DND-41 (cell line): ENCODE measurements at regions not wholly inside any gene's neighbourhood (a gene's known extent, or its start where the extent isn't known, plus 50 kb on each side); places are given as distances from the start of the nearest gene placed in this dataset.

Source experiments
- ATAC-seq: fragments of 200-7000 bp; cut with Tn5 transposase; 3 replicates; pipeline ENCODE4 v1.9.1; 2021; ENCODE audit warnings: low read depth; ENCODE audit not compliant: insufficient read depth
- DNase-seq: peaks from one replicate; pipeline ENCODE4 v3.0.0-alpha.2; 2020
- H2AFZ ChIP-seq: 2 replicates; pipeline ENCODE4 v1.6.0; 2012; ENCODE audit warnings: low read depth, low read length
- H3K27ac ChIP-seq: 2 replicates; pipeline ENCODE4 v1.5.1; 2012; ENCODE audit warnings: low read length, inconsistent platforms
- H3K27me3 ChIP-seq: fragments of 200-600 bp; sonication (generic); 2 replicates; pipeline ENCODE4 v1.6.0; 2012; ENCODE audit warnings: low read length, mild to moderate bottlenecking, inconsistent platforms; ENCODE audit not compliant: insufficient read depth, poor library complexity
- H3K36me3 ChIP-seq: 2 replicates; pipeline ENCODE4 v1.5.1; 2012; ENCODE audit warnings: low read length, inconsistent platforms; ENCODE audit not compliant: insufficient read depth
- H3K4me1 ChIP-seq: 2 replicates; pipeline ENCODE4 v1.5.1; 2012; ENCODE audit warnings: mild to moderate bottlenecking, low read length; ENCODE audit not compliant: insufficient read depth
- H3K4me2 ChIP-seq: 2 replicates; pipeline ENCODE4 v1.6.0; 2012; ENCODE audit warnings: mild to moderate bottlenecking, moderate library complexity, low read length, inconsistent platforms; ENCODE audit not compliant: insufficient read depth
- H3K4me3 ChIP-seq, 2 experiments: fragments of 200-600 bp in 1 of 2; shearing (Covaris generic) in 1 of 2; 2 replicates each; pipeline ENCODE4 v1.5.1; 2012 to 2016; ENCODE audit warnings: inconsistent platforms in 2 of 2, low read length in 2 of 2, mild to moderate bottlenecking in 2 of 2, low read depth in 1 of 2, moderate library complexity in 1 of 2
- H3K79me2 ChIP-seq: 2 replicates; pipeline ENCODE4 v1.6.0; 2012; ENCODE audit warnings: low read length, inconsistent platforms; ENCODE audit not compliant: insufficient read depth
- H3K9ac ChIP-seq: 2 replicates; pipeline ENCODE4 v1.6.0; 2012; ENCODE audit warnings: low read depth, mild to moderate bottlenecking, inconsistent platforms, low read length, moderate library complexity
- H3K9me3 ChIP-seq: 2 replicates; pipeline ENCODE4 v1.5.1; 2012; ENCODE audit warnings: low read length, moderate library complexity, mild to moderate bottlenecking, inconsistent platforms; ENCODE audit not compliant: insufficient read depth, severe bottlenecking
- H4K20me1 ChIP-seq: 2 replicates; pipeline ENCODE4 v1.6.0; 2012; ENCODE audit warnings: low read length; ENCODE audit not compliant: insufficient read depth
- CTCF ChIP-seq: IDR thresholded peaks from 2 replicates; pipeline ENCODE4 v1.5.1; 2012; ENCODE audit warnings: borderline replicate concordance, low read length, moderate library complexity, mild to moderate bottlenecking; ENCODE audit not compliant: poor library complexity, severe bottlenecking; ENCODE audit errors: extremely low read depth
- EZH2 ChIP-seq: IDR thresholded peaks from 3 replicates; pipeline ENCODE4 v1.6.1; 2012; ENCODE audit warnings: borderline replicate concordance, low read depth, mild to moderate bottlenecking, moderate library complexity, low read length, inconsistent platforms; ENCODE audit not compliant: severe bottlenecking

DNA sequence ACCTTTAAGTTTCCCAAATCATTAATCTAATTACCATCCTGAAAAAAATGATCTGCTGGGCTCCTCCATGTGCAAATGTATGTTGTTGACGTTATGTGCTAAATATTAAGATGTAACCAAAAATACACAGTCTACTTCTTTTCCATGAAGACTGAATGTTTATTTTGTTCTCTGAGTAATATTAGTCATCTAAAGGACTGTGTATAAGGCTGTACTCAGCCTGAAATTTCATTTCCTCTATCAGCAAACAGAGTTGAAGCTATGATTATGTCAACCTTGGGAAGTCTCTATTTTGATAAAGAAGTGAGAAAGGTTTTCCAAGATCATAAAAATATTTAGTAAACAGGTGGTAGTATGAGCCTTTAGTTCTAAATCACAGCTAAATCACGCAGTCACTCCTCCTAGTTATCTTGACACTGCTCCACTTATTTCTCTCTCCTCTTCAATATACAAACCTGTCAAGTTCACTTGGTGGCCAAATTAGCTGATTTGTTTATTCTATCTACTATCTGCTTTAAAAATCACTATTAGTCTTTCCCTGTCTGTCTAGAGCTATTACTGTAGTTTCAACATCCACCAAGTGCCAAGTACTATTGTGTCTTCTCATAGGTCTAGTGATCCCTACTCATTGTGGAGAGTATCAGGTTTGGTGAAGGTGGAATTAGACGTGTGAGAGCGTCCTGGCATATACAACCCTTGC, 211.7 kb upstream of the STARD13 start:
- Histone ChIP-seq H3K4me3 (no peak overlapping the region), H3K4me2 (no peak overlapping the region), H3K27ac (no peak overlapping the region), H3K9me3 (no peaks in the 10 kb centered on the region), H3K79me2 (no peaks in the 10 kb centered on the region), H3K4me1 (no peaks in the 10 kb centered on the region), H4K20me1 (no peaks in the 10 kb centered on the region), H3K9ac (no peak overlapping the region), H2AFZ (no peak overlapping the region), H3K36me3 (no peaks in the 10 kb centered on the region), H3K27me3 (no peaks in the 10 kb centered on the region)
- ATAC-seq (no peak), DNase-seq (no peak)
- no peak for TF ChIP-seq EZH2
- TF ChIP-seq CTCF: no peak

GRCh38 chr13:33508060-33508459, 222.5 kb upstream of the STARD13 start:
- no peak for DNase-seq
- Histone ChIP-seq H3K27ac (no peak overlapping the region), H3K4me1 (no peaks in the 10 kb centered on the region), H3K9me3 (no peaks in the 10 kb centered on the region), H3K4me2 (no peak overlapping the region), H3K27me3 (no peaks in the 10 kb centered on the region), H3K9ac (no peak overlapping the region), H3K4me3 (no peak overlapping the region), H2AFZ (no peak overlapping the region), H3K36me3 (no peaks in the 10 kb centered on the region), H4K20me1 (no peaks in the 10 kb centered on the region), H3K79me2 (no peaks in the 10 kb centered on the region)
- ATAC-seq: no peak
- no peak for TF ChIP-seq CTCF
- no peak for TF ChIP-seq EZH2

DNA sequence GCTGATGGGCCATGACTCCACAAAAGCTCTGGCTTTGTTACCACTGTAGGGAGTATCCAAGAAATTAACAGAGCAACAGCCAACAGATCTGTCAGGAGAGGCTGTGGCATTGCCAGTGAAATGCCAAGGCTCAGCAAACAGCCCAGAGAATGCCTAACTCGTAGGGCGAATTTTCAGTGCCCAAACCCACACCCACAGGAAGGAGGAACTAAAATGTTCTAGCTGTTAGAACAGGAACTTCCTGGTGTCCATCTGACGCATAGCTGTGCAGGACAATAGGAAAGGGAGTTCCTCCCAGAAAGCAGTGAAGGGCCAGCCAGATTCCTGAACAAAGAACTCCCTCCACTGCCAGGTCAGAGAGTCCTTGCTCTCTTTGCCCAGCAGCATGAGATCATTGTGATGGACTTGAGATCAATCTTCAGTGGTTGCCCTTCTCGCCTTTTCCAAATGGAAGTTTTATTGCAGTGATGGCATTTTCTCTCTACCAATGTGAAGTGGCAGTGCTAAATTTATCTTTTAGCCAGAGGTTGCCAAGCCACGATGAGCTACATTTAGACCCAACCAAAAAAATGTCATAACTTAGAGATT, 224.2 kb upstream of the STARD13 start:
- Histone ChIP-seq H3K27me3 (no peaks in the 10 kb centered on the region), H3K4me1 (no peaks in the 10 kb centered on the region), H2AFZ (no peak overlapping the region), H3K9ac (no peak overlapping the region), H3K9me3 (no peaks in the 10 kb centered on the region), H3K36me3 (no peaks in the 10 kb centered on the region), H3K4me2 (no peak overlapping the region), H3K27ac (no peak overlapping the region), H3K4me3 (no peak overlapping the region), H3K79me2 (no peaks in the 10 kb centered on the region), H4K20me1 (no peaks in the 10 kb centered on the region)
- TF ChIP-seq CTCF (no peak), EZH2 (no peak)
- no peak for DNase-seq
- ATAC-seq: no peak
